HT-29 (cell line): ENCODE measurements at regions not wholly inside any gene's neighbourhood (a gene's known extent, or its start where the extent isn't known, plus 50 kb on each side); places are given as distances from the start of the nearest gene placed in this dataset.

Experiments
- DNase-seq: peaks from one replicate; pipeline ENCODE4 v3.0.0-alpha.2; 2015; ENCODE audit warnings: low spot score

- DNase-seq, result peak; percentile 26
Observed at GRCh38 chr16:85486256-85486915, 126.7 kb upstream of the GSE1 start.

- no peak for DNase-seq
Observed at GRCh38 chr16:85488414-85488813, 124.7 kb upstream of the GSE1 start.

GRCh38 chr16:85490407-85491057 is 122.6 kb upstream of the GSE1 start:
- no peak for DNase-seq

GRCh38 chr16:85491058-85491771 is 121.9 kb upstream of the GSE1 start:
- peak; percentile 47 for DNase-seq

- peak; percentile 48 for DNase-seq
Observed at GRCh38 chr16:85491798-85492294, 121.3 kb upstream of the GSE1 start.

- DNase-seq, result no peak
Observed at GRCh38 chr16:85492295-85492864, 120.7 kb upstream of the GSE1 start.

- no peak for DNase-seq
Observed at GRCh38 chr16:85494315-85494714, 118.8 kb upstream of the GSE1 start.

- no peak for DNase-seq
Observed at GRCh38 chr16:85495259-85495658, 117.9 kb upstream of the GSE1 start.

GRCh38 chr16:85495823-85496538 is 117.1 kb upstream of the GSE1 start:
- DNase-seq, result no peak

- DNase-seq, result no peak
Observed at GRCh38 chr16:85497622-85498314, 115.4 kb upstream of the GSE1 start.

GRCh38 chr16:85498607-85499006 is 114.5 kb upstream of the GSE1 start:
- DNase-seq, result no peak

- DNase-seq, result no peak
Observed at GRCh38 chr16:85500220-85500619, 112.9 kb upstream of the GSE1 start.

GRCh38 chr16:85501900-85502299 is 111.2 kb upstream of the GSE1 start:
- no peak for DNase-seq

GRCh38 chr16:85502357-85502756 is 110.8 kb upstream of the GSE1 start:
- DNase-seq, result no peak

GRCh38 chr16:85503679-85504231 is 109.4 kb upstream of the GSE1 start:
- DNase-seq, result no peak

GRCh38 chr16:85504242-85504641 is 108.9 kb upstream of the GSE1 start:
- DNase-seq, result no peak

- DNase-seq, result no peak
Observed at GRCh38 chr16:85505794-85506634, 107.1 kb upstream of the GSE1 start.

- no peak for DNase-seq
Observed at GRCh38 chr16:85506635-85506911, 106.5 kb upstream of the GSE1 start.

- DNase-seq, result no peak
Observed at GRCh38 chr16:85507342-85507741, 105.8 kb upstream of the GSE1 start.

GRCh38 chr16:85508388-85508787 is 104.7 kb upstream of the GSE1 start:
- DNase-seq, result no peak
